ENCODE measurements at regions not wholly inside any gene's neighbourhood (a gene's known extent, or its start where the extent isn't known, plus 50 kb on each side); places are given as distances from the start of the nearest gene placed in this dataset.

- H3K4me2 ChIP-seq (ENCODE audit: insufficient read depth, insufficient read length, low read length), result no peak overlapping the region
- no peak overlapping the region for H3K18ac ChIP-seq (ENCODE audit: insufficient read length, low read depth, low read length)
- peaks cover 2% of the 10 kb centered on the region; the same call in 1 of the 2 replicates for H3K4me1 ChIP-seq (ENCODE audit: insufficient read depth, low read length)
- no peak for TF ChIP-seq CTCF (conservative IDR thresholded peaks at IDR 0.05)
- no peak overlapping the region for H2BK5ac ChIP-seq (ENCODE audit: insufficient read length, low read length)
- H2BK120ac ChIP-seq (ENCODE audit: low read depth, low read length, poor library complexity, severe bottlenecking), result no peak overlapping the region
- H3K56ac ChIP-seq (ENCODE audit: insufficient read length, low read depth, low read length), result no peak overlapping the region
- Mint-ChIP-seq H3K9me3 (no peaks in the 10 kb centered on the region), H3K36me3 (ENCODE audit: insufficient read depth in 1 of 3, low read depth in 3 of 3) (no peaks in the 10 kb centered on the region), H3K4me1 (peaks cover 13 to 16% of the 10 kb centered on the region in 2 experiments), H3K27ac (no peak overlapping the region), H3K27me3 (ENCODE audit: low read depth) (no peaks in the 10 kb centered on the region), H3K4me3 (no peak overlapping the region)
- H2BK15ac ChIP-seq (ENCODE audit: low read depth, low read length), result no peak overlapping the region
- H4K20me1 ChIP-seq (ENCODE audit: control insufficient read depth, insufficient read depth, insufficient read length), result no peaks in the 10 kb centered on the region
- no peak overlapping the region for H4K5ac ChIP-seq (ENCODE audit: insufficient read length, low read depth, low read length)
- H3K23ac ChIP-seq (ENCODE audit: insufficient read length, low read depth, low read length), result no peak overlapping the region
- no CpG with 5 or more reads among the region's 2 CpGs for WGBS (ENCODE audit: extremely low coverage, insufficient read length, low lambda C conversion rate)
- no peak overlapping the region for H3K9ac ChIP-seq (ENCODE audit: extremely low read depth, insufficient read length, low read length)
- H3K14ac ChIP-seq (ENCODE audit: insufficient read depth, low read length), result no peak overlapping the region
- H3T11ph ChIP-seq (ENCODE audit: low read length), result no peak overlapping the region
- H2AFZ ChIP-seq (ENCODE audit: low read length), result no peak overlapping the region
- H3K79me1 ChIP-seq (ENCODE audit: insufficient read depth, low read depth, low read length, poor library complexity, severe bottlenecking), result no peaks in the 10 kb centered on the region
- H3K23me2 ChIP-seq (ENCODE audit: insufficient read length, low read depth, low read length, poor library complexity, severe bottlenecking), result no peaks in the 10 kb centered on the region
- H2BK12ac ChIP-seq (ENCODE audit: insufficient read length, low read depth, low read length), result no peak overlapping the region
- DNase-seq, result no peak
- no peak overlapping the region for H3K27ac ChIP-seq (ENCODE audit: insufficient read length, low read depth, low read length)
- no peaks in the 10 kb centered on the region for H3K27me3 ChIP-seq (ENCODE audit: insufficient read depth, low read length)
- H2AK5ac ChIP-seq (ENCODE audit: insufficient read length, low read length), result no peak overlapping the region
- no peak overlapping the region for H3K4ac ChIP-seq (ENCODE audit: low read depth, low read length)
- no peak overlapping the region for H4K91ac ChIP-seq (ENCODE audit: insufficient read length, low read depth, low read length)
- H2BK20ac ChIP-seq (ENCODE audit: low read depth, low read length, poor library complexity, severe bottlenecking), result no peak overlapping the region
- H3K79me2 ChIP-seq (ENCODE audit: insufficient read depth, low read length), result no peaks in the 10 kb centered on the region
- H4K8ac ChIP-seq (replicated peaks; ENCODE audit: insufficient read length, low read depth, low read length), result no peak overlapping the region
- no peaks in the 10 kb centered on the region for H3K9me3 ChIP-seq (ENCODE audit: control insufficient read depth, low read depth, low read length)
These were observed 56.1 kb upstream of the NFE2L2 start for GRCh38 chr2:177320596-177320995.

All from H9 (cell line).